Cerebellar nuclear complex (tissue), 1 donor: ENCODE measurements at regions not wholly inside any gene's neighbourhood (a gene's known extent, or its start where the extent isn't known, plus 50 kb on each side); places are given as distances from the start of the nearest gene placed in this dataset.
"Not testable (repeated sequence)": the region's sequence is repeated elsewhere in the genome, so short reads cannot be mapped to it uniquely, and the experiment has no call there.

Source experiments
- DNase-seq, 2 experiments: peaks; one replicate each; lab custom pipeline; 2025; lab: John Stamatoyannopoulos, UW

- DNase-seq, result no peak
Observed at GRCh38 chr14:105888784-105889665, 362.6 kb downstream of the TMEM121 start.

GRCh38 chr14:105889666-105890473 lies 363.5 kb downstream of the TMEM121 start:
- DNase-seq, result no peak

GRCh38 chr14:105890474-105891220 lies 364.3 kb downstream of the TMEM121 start:
- DNase-seq, result no peak

GRCh38 chr14:105891221-105891602 lies 364.8 kb downstream of the TMEM121 start:
- DNase-seq, result no peak

- no peak for DNase-seq
Observed at GRCh38 chr14:105891631-105892452, 365.5 kb downstream of the TMEM121 start.

GRCh38 chr14:105892453-105893441 lies 366.4 kb downstream of the TMEM121 start:
- DNase-seq, result not testable (repeated sequence)

GRCh38 chr14:105893686-105894085 lies 367.3 kb downstream of the TMEM121 start:
- DNase-seq, result not testable (repeated sequence)

- DNase-seq, result no peak
Observed at GRCh38 chr14:105894125-105894977, 368.0 kb downstream of the TMEM121 start.

GRCh38 chr14:105894978-105895881 lies 368.8 kb downstream of the TMEM121 start:
- DNase-seq, result no peak

- not testable (repeated sequence) for DNase-seq
Observed at GRCh38 chr14:105896206-105896605, 369.8 kb downstream of the TMEM121 start.

- DNase-seq, result not testable (repeated sequence)
Observed at GRCh38 chr14:105896961-105897724, 370.8 kb downstream of the TMEM121 start.

GRCh38 chr14:105897725-105898113 lies 371.3 kb downstream of the TMEM121 start:
- DNase-seq, result no peak

GRCh38 chr14:105898482-105899010 lies 372.2 kb downstream of the TMEM121 start:
- no peak for DNase-seq

- no peak for DNase-seq
Observed at GRCh38 chr14:105899071-105899641, 372.8 kb downstream of the TMEM121 start.

GRCh38 chr14:105899657-105900397 lies 373.4 kb downstream of the TMEM121 start:
- no peak for DNase-seq
